Heart right ventricle (tissue), 16 donors: ENCODE measurements at regions not wholly inside any gene's neighbourhood (a gene's known extent, or its start where the extent isn't known, plus 50 kb on each side); places are given as distances from the start of the nearest gene placed in this dataset.

Experiments
- ATAC-seq, 8 donors: fragments of 200-7000 bp; cut with Tn5 transposase; one replicate each; pipeline ENCODE4 v1.9.1; 2020; ENCODE audit warnings: mild to moderate bottlenecking in 8 of 8, moderate library complexity in 8 of 8, moderate number of reproducible peaks in 1 of 8
- DNase-seq, 2 donors: peaks; one replicate each; pipeline ENCODE4 v3.0.0-alpha.2; 2020
- H3K27ac ChIP-seq, 10 donors: fragments of 200-600 bp; sonication (generic) in 2 of 10; one replicate each; pipeline versions ENCODE4 v1.5.0 to v1.8.0; 2020 to 2022; ENCODE audit warnings: mild to moderate bottlenecking in 3 of 10
- H3K27me3 ChIP-seq, 7 donors: fragments of 200-600 bp; one replicate each; pipeline ENCODE4 v1.8.0; 2021 to 2022; ENCODE audit warnings: mild to moderate bottlenecking in 2 of 7
- H3K36me3 ChIP-seq, 9 donors: fragments of 200-600 bp; sonication (generic) in 1 of 9; one replicate each; pipeline versions ENCODE4 v1.5.0 to v1.8.0; 2020 to 2022; ENCODE audit warnings: mild to moderate bottlenecking in 2 of 9
- H3K4me1 ChIP-seq, 9 donors: fragments of 200-600 bp; sonication (generic) in 1 of 9; one replicate each; pipeline versions ENCODE4 v1.5.0 to v1.8.0; 2020 to 2022; ENCODE audit warnings: mild to moderate bottlenecking in 4 of 9
- H3K4me3 ChIP-seq, 10 donors: fragments of 200-600 bp; sonication (generic) in 2 of 10; one replicate each; pipeline versions ENCODE4 v1.5.0 to v1.8.0; 2020 to 2022; ENCODE audit warnings: mild to moderate bottlenecking in 7 of 10, moderate library complexity in 2 of 10
- H3K9me3 ChIP-seq, 11 donors: fragments of 200-600 bp in 10 of 11; sonication (generic) in 2 of 11; one replicate each; pipeline versions ENCODE4 v1.5.0 to v1.8.0; 2013 to 2022; ENCODE audit warnings: mild to moderate bottlenecking in 2 of 11, control low read depth in 1 of 11, moderate library complexity in 1 of 11
- WGBS, 2 donors: extraction: QIAGEN DNeasy Blood & Tissue Kit; methylation state at CpG; one replicate each; pipeline ENCODE4 v1.1.7; 2013; ENCODE audit warnings: inconsistent platforms in 1 of 2; 5-methylcytosine and 5-hydroxymethylcytosine counted together
- intact Hi-C, 10 donors: fragments of 100-400 bp; cut with DNase I; formaldehyde crosslinking; loops; one replicate each; pipeline versions ENCODE4 v1.11.1 to v1.14.2; 2022
- TF ChIP-seq, protein P1 (sequence below), 9 donors: fragments of 200-600 bp; sonication (generic) in 2 of 9; IDR thresholded peaks; one replicate each; pipeline versions ENCODE4 v1.5.0 to v1.8.0; 2021 to 2022; ENCODE audit warnings: antibody characterized with exemption in 9 of 9, mild to moderate bottlenecking in 5 of 9, moderate library complexity in 1 of 9
- donor health status: Arrhythmogenic right ventricular cardiomyopathy.
- donor health status: ischemic (EF 13 %, LVEDD 7.1; RV severe dilation, severe dysfunction).
- donor health status: healthy with polysubstance abuse.
- donor health status: DM: no; HTN: yes; CAD: no.
- donor health status: DM: no; HTN: no; CAD: no.
- donor health status: ischemic (EF 25% LVEDD 6.9; RV normal size, moderate dysfunction).
- donor health status: ischemic (EF 25% LVEDD 5.7; RV mildly dilated, moderate dysfunction).
- donor health status: healthy.
- donor health status: DM: yes; HTN: yes; CAD: no.
- donor health status: Ischemic cardiomyopathy.
- donor health status: ischemic (EF 35%, LVEDD 5.7; RV mildly dilated, moderate dysfunction).
- donor health status: nonischemic (EF 11% LVEDD 7.7; RV severe dilation, severe dysfunction).
- donor health status: DM: yes; HTN: yes; CAD: no.
- donor health status: PGD.
- donor health status: ischemic (EF 29% LVEDD 5.4; RV normal size, mild dysfunction).
- donor health status: nonischemic (EF 23%, LVEDD 6.1; RV moderate dilation, normal function).

DNA sequence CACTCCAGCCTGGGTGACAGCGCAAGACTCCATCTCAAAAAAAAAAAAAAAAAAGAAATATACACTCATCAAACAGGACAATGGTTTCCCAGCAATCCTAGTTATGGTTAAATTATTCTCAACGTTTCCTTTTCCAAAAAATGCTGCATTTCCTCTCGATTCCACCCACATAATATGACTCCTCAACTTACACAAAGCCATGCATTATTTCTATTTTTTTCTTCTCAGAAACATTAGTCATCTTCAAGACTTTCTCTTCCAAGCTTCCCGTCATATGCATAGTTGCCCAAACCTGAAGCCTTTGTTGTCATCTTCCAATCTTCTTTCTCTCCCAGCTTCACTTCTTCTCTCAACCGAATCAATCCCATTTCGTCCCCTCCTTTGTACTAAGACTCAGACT, 61.4 kb upstream of the RANBP6 start:
- H3K9me3 ChIP-seq = no peaks in the 10 kb centered on the region
- H3K27ac ChIP-seq = no peak overlapping the region
- no peak for DNase-seq
- H3K4me3 ChIP-seq = no peak overlapping the region
- TF ChIP-seq, protein P1, sequence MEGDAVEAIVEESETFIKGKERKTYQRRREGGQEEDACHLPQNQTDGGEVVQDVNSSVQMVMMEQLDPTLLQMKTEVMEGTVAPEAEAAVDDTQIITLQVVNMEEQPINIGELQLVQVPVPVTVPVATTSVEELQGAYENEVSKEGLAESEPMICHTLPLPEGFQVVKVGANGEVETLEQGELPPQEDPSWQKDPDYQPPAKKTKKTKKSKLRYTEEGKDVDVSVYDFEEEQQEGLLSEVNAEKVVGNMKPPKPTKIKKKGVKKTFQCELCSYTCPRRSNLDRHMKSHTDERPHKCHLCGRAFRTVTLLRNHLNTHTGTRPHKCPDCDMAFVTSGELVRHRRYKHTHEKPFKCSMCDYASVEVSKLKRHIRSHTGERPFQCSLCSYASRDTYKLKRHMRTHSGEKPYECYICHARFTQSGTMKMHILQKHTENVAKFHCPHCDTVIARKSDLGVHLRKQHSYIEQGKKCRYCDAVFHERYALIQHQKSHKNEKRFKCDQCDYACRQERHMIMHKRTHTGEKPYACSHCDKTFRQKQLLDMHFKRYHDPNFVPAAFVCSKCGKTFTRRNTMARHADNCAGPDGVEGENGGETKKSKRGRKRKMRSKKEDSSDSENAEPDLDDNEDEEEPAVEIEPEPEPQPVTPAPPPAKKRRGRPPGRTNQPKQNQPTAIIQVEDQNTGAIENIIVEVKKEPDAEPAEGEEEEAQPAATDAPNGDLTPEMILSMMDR (IDR thresholded peaks at IDR 0.05) = no peak
- H3K36me3 ChIP-seq = no peaks in the 10 kb centered on the region
- no peaks in the 10 kb centered on the region for H3K27me3 ChIP-seq
- intact Hi-C loops = no loop called here
- ATAC-seq = no peak
- 68 to 78% methylated on average over 6 of the region's 6 CpGs for WGBS, 2 donors
- peaks cover 0 to 10% (median 0%) of the 10 kb centered on the region in 9 donors for H3K4me1 ChIP-seq

DNA sequence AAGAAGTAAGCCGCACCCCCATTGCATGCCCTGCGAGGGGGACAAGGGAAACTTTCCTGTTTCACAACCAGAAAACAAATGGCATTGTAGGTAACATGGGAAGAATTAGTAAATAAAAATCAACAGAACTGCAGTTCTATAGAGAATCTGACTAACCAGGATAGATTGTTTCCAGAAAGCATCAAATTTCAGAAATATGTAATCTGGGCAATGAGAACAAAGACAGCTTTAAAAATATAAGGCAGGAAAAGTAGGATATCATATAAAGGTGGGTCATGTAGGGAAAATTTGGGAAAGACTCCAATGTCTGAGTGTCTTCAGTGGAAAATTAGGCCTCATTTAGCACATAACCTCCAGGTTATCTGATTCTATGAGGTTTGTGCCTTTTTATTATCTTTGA, 58.3 kb upstream of the RANBP6 start:
- 88 to 90% methylated on average over 2 of the region's 2 CpGs for WGBS, 2 donors
- DNase-seq (no peak), ATAC-seq (no peak)
- Histone ChIP-seq H3K4me3 (no peak overlapping the region), H3K36me3 (no peaks in the 10 kb centered on the region), H3K27ac (no peak overlapping the region), H3K9me3 (peaks cover 0 to 5% (median 0%) of the 10 kb centered on the region in 11 donors), H3K27me3 (no peaks in the 10 kb centered on the region), H3K4me1 (peaks cover 0 to 8% (median 0%) of the 10 kb centered on the region in 9 donors)
- intact Hi-C loops = no loop called here
- TF ChIP-seq, protein P1 (IDR thresholded peaks at IDR 0.05) = no peak

DNA sequence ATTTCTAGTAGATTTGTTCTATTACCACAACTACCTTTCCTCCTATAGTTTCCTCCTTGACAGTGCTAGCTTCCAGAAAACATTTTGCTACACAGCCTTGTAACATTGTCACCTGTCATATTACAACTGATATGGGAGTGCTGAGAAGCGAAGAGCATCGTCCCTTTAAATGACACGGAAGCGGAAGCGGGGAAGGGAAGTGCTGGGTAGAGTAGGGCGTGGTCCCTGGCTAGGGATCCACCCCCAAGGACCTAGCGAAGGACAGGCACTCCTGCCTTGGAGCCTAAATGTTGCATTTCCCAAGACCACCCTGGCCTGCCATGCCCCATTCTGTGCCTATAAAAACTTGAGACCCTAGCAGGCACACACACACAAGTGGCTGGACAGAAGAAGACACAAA, 57.4 kb upstream of the RANBP6 start:
- no peak overlapping the region for H3K4me3 ChIP-seq
- no peaks in the 10 kb centered on the region for H3K27me3 ChIP-seq
- 65 to 82% methylated on average over 7 of the region's 7 CpGs for WGBS, 2 donors
- intact Hi-C loops = no loop called here
- TF ChIP-seq, protein P1 (IDR thresholded peaks at IDR 0.05) = no peak
- ATAC-seq (peak in 1 of 8 donors; percentile 39), DNase-seq (no peak)
- H3K27ac ChIP-seq = no peak overlapping the region
- peaks cover 0 to 5% (median 0%) of the 10 kb centered on the region in 11 donors for H3K9me3 ChIP-seq
- H3K4me1 ChIP-seq = peaks cover 0 to 12% (median 0%) of the 10 kb centered on the region in 9 donors
- no peaks in the 10 kb centered on the region for H3K36me3 ChIP-seq

DNA sequence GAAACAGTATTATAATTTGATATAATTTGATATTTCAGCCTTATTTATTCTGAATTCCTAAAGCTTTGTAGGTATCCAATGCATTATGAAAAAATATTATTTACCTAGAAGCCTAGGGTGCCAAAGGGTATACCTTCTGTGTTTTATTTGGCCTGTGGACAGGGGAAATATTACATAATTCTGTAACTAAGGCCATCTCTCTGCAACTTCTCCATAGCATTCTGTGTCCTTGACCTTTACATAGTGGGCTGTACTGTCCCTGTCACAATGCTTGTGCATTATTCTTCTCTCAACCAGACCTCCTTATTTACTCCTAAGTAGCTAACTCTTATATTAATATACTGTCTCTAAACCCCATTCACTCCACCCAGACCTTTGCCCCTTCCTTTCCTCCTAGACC, 57.0 kb upstream of the RANBP6 start:
- TF ChIP-seq, protein P1 (IDR thresholded peaks at IDR 0.05) = no peak
- H3K27ac ChIP-seq = no peak overlapping the region
- peak in 1 of 8 donors; percentile 22 for ATAC-seq
- no peak for DNase-seq
- H3K27me3 ChIP-seq = no peaks in the 10 kb centered on the region
- no peaks in the 10 kb centered on the region for H3K36me3 ChIP-seq
- H3K9me3 ChIP-seq = peaks cover 0 to 5% (median 0%) of the 10 kb centered on the region in 11 donors
- intact Hi-C loops = no loop called here
- no peak overlapping the region for H3K4me3 ChIP-seq
- peaks cover 0 to 12% (median 0%) of the 10 kb centered on the region in 9 donors for H3K4me1 ChIP-seq
